K562 (cell line): ENCODE measurements at regions not wholly inside any gene's neighbourhood (a gene's known extent, or its start where the extent isn't known, plus 50 kb on each side); places are given as distances from the start of the nearest gene placed in this dataset.

Experiments
- ATAC-seq: fragments of 200-7000 bp; cut with Tn5 transposase; 3 replicates; pipeline ENCODE4 v1.9.1; 2020; ENCODE audit warnings: moderate library complexity
- BruUV-seq: library from RNA; stranded (reverse); fragments of 400-500 nt; replicated peaks from 2 replicates; lab custom pipeline; 2021; lab: Mats Ljungman, UMichigan
- CTCF ChIA-PET: fragments of 300-600 bp; formaldehyde crosslinking; extraction: SDS; loops from one replicate; lab custom pipeline; 2021; ENCODE audit warnings: low intra/inter-chr PET ratio; lab: Yijun Ruan, JAX
- POLR2A ChIA-PET: fragments of 300-600, 350-650 bp; sonication (Branson Sonifier 250); formaldehyde crosslinking; extraction: SDS; loops from one replicate; lab custom pipeline; 2021; ENCODE audit warnings: antibody characterized with exemption, inconsistent platforms; lab: Yijun Ruan, JAX
- DNase-seq, 4 experiments: peaks; one replicate each; pipeline versions ENCODE4 v3.0.0 to v3.0.0-alpha.2; 2011 to 2018; ENCODE audit warnings: low spot score in 3 of 4, mixed read lengths in 3 of 4; ENCODE audit errors: extremely low read depth in 1 of 4
- FAIRE-seq: peaks from 2 replicates; lab custom pipeline; 2011; peaks lifted over from hg19 to GRCh38; lab: Jason Lieb, UNC
- H2AFZ ChIP-seq: 2 replicates; pipeline ENCODE4 v1.6.0; 2011; ENCODE audit warnings: low read depth, low read length, control low read depth, inconsistent platforms
- H3K27ac ChIP-seq: fragments of 200-600 bp; 3 replicates; pipeline ENCODE4 v1.8.0; 2011; ENCODE audit warnings: low read depth, mild to moderate bottlenecking, control low read depth, inconsistent platforms, low read length, moderate library complexity, mixed read lengths; ENCODE audit errors: extremely low read depth
- H3K27me3 ChIP-seq, 2 experiments: fragments of 300-600 bp in 1 of 2; 2 replicates in 1 of 2; 3 replicates in 1 of 2; pipeline versions ENCODE4 v1.6.0 to v1.8.0; 2011; ENCODE audit warnings: inconsistent platforms in 2 of 2, low read length in 2 of 2, mild to moderate bottlenecking in 1 of 2, mixed read lengths in 1 of 2, moderate library complexity in 1 of 2; ENCODE audit not compliant: control insufficient read depth in 2 of 2, insufficient read depth in 2 of 2
- H3K36me3 ChIP-seq: fragments of 300-600 bp; 3 replicates; pipeline ENCODE4 v1.8.0; 2011; ENCODE audit warnings: mild to moderate bottlenecking, low read length, inconsistent platforms; ENCODE audit not compliant: control insufficient read depth, insufficient read depth
- H3K4me1 ChIP-seq, 2 experiments: fragments of 200-600 bp in 1 of 2; replicated peaks in 1 of 2; 2 replicates in 1 of 2; 3 replicates in 1 of 2; pipeline versions ENCODE4 v1.5.1 to v1.8.0; 2011; ENCODE audit warnings: inconsistent platforms in 2 of 2, low read length in 2 of 2, mild to moderate bottlenecking in 1 of 2, mixed read lengths in 1 of 2, moderate library complexity in 1 of 2; ENCODE audit not compliant: control insufficient read depth in 2 of 2, insufficient read depth in 2 of 2
- H3K4me2 ChIP-seq: 2 replicates; pipeline ENCODE4 v1.6.1; 2011; ENCODE audit warnings: low read length, control low read depth, inconsistent platforms, mixed read lengths; ENCODE audit not compliant: insufficient read depth
- H3K4me3 ChIP-seq: fragments of 200-600 bp; sonication (generic), shearing (Covaris generic); 2 replicates; pipeline ENCODE4 v1.5.1; 2016; ENCODE audit warnings: control low read depth, inconsistent platforms
- H3K79me2 ChIP-seq: fragments of 200-600 bp; 3 replicates; pipeline ENCODE4 v1.8.0; 2011; ENCODE audit warnings: low read length, inconsistent platforms; ENCODE audit not compliant: control insufficient read depth, insufficient read depth
- H3K9ac ChIP-seq, 2 experiments: 2 replicates each; pipeline versions ENCODE4 v1.6.0 to v1.6.1; 2011; ENCODE audit warnings: low read depth in 2 of 2, low read length in 2 of 2, control low read depth in 1 of 2, inconsistent platforms in 1 of 2, mild to moderate bottlenecking in 1 of 2, mixed read lengths in 1 of 2; ENCODE audit not compliant: insufficient read depth in 1 of 2
- H3K9me1 ChIP-seq: one replicate; pipeline ENCODE4 v1.6.0; 2011; ENCODE audit warnings: inconsistent platforms, mild to moderate bottlenecking, low read length, moderate library complexity; ENCODE audit not compliant: control insufficient read depth, insufficient read depth
- H3K9me3 ChIP-seq: replicated peaks from 2 replicates; pipeline ENCODE4 v1.5.1; 2011; ENCODE audit warnings: low read depth, low read length, inconsistent platforms; ENCODE audit not compliant: control insufficient read depth, insufficient read depth
- H4K20me1 ChIP-seq: replicated peaks from 2 replicates; pipeline ENCODE4 v1.6.1; 2011; ENCODE audit warnings: low read length, inconsistent platforms, mixed read lengths; ENCODE audit not compliant: control insufficient read depth, insufficient read depth
- FOXP1 ChIP-seq: sonication (generic); formaldehyde crosslinking; IDR thresholded peaks from 2 replicates; pipeline ENCODE4 v1.8.0; 2022; ENCODE audit warnings: mild to moderate bottlenecking, missing genetic modification reagents
- RBM34 ChIP-seq: fragments of 200-400 bp; formaldehyde crosslinking; IDR thresholded peaks from 2 replicates; pipeline ENCODE4 v1.6.1; 2018; ENCODE audit warnings: low read length, borderline replicate concordance; ENCODE audit not compliant: insufficient read depth
- YBX1 ChIP-seq: fragments of 450-650 bp; IDR thresholded peaks from 2 replicates; pipeline ENCODE4 v1.7.1; 2016; ENCODE audit warnings: mild to moderate bottlenecking
- ZNF398 ChIP-seq: fragments of 250-450 bp; sonication (Bioruptor Pico); IDR thresholded peaks from 2 replicates; pipeline ENCODE4 v1.8.0; 2021; ENCODE audit warnings: moderate library complexity, mild to moderate bottlenecking, inconsistent platforms
- in situ Hi-C: fragments of 300-500 bp; cut with MboI; formaldehyde crosslinking; loops from 4 replicates; pipeline ENCODE4 v1.15.0; 2018; ENCODE audit warnings: inconsistent platforms, mixed read lengths
- intact Hi-C: fragments of 100-400 bp; cut with micrococcal nuclease; formaldehyde crosslinking; loops from 2 replicates; pipeline ENCODE4 v1.14.2; 2022
- TF ChIP-seq, protein P1 (sequence below): fragments of 450-650 bp; IDR thresholded peaks from 2 replicates; pipeline ENCODE4 v1.6.1; 2016; ENCODE audit warnings: mild to moderate bottlenecking, moderate library complexity

GRCh38 chr12:87678453-87678852 is 350.7 kb downstream of the C12orf50 start:
- BruUV-seq, result no TSS peak
- in situ Hi-C loops, result no loop called here
- Histone ChIP-seq H3K4me2 (no peak overlapping the region), H2AFZ (no peak overlapping the region), H3K79me2 (no peaks in the 10 kb centered on the region), H3K36me3 (no peaks in the 10 kb centered on the region), H4K20me1 (no peaks in the 10 kb centered on the region), H3K4me3 (no peak overlapping the region), H3K27ac (no peak overlapping the region), H3K9ac (no peak overlapping the region), H3K27me3 (no peaks in the 10 kb centered on the region), H3K9me3 (no peaks in the 10 kb centered on the region), H3K4me1 (no peaks in the 10 kb centered on the region), H3K9me1 (no peaks in the 10 kb centered on the region)
- DNase-seq (no peak), FAIRE-seq (no peak), ATAC-seq (no peak)
- intact Hi-C loops, result no loop called here
- POLR2A ChIA-PET, result no interaction called here
- CTCF ChIA-PET, result no interaction called here
- TF ChIP-seq RBM34, result no peak
- TF ChIP-seq, protein P1, sequence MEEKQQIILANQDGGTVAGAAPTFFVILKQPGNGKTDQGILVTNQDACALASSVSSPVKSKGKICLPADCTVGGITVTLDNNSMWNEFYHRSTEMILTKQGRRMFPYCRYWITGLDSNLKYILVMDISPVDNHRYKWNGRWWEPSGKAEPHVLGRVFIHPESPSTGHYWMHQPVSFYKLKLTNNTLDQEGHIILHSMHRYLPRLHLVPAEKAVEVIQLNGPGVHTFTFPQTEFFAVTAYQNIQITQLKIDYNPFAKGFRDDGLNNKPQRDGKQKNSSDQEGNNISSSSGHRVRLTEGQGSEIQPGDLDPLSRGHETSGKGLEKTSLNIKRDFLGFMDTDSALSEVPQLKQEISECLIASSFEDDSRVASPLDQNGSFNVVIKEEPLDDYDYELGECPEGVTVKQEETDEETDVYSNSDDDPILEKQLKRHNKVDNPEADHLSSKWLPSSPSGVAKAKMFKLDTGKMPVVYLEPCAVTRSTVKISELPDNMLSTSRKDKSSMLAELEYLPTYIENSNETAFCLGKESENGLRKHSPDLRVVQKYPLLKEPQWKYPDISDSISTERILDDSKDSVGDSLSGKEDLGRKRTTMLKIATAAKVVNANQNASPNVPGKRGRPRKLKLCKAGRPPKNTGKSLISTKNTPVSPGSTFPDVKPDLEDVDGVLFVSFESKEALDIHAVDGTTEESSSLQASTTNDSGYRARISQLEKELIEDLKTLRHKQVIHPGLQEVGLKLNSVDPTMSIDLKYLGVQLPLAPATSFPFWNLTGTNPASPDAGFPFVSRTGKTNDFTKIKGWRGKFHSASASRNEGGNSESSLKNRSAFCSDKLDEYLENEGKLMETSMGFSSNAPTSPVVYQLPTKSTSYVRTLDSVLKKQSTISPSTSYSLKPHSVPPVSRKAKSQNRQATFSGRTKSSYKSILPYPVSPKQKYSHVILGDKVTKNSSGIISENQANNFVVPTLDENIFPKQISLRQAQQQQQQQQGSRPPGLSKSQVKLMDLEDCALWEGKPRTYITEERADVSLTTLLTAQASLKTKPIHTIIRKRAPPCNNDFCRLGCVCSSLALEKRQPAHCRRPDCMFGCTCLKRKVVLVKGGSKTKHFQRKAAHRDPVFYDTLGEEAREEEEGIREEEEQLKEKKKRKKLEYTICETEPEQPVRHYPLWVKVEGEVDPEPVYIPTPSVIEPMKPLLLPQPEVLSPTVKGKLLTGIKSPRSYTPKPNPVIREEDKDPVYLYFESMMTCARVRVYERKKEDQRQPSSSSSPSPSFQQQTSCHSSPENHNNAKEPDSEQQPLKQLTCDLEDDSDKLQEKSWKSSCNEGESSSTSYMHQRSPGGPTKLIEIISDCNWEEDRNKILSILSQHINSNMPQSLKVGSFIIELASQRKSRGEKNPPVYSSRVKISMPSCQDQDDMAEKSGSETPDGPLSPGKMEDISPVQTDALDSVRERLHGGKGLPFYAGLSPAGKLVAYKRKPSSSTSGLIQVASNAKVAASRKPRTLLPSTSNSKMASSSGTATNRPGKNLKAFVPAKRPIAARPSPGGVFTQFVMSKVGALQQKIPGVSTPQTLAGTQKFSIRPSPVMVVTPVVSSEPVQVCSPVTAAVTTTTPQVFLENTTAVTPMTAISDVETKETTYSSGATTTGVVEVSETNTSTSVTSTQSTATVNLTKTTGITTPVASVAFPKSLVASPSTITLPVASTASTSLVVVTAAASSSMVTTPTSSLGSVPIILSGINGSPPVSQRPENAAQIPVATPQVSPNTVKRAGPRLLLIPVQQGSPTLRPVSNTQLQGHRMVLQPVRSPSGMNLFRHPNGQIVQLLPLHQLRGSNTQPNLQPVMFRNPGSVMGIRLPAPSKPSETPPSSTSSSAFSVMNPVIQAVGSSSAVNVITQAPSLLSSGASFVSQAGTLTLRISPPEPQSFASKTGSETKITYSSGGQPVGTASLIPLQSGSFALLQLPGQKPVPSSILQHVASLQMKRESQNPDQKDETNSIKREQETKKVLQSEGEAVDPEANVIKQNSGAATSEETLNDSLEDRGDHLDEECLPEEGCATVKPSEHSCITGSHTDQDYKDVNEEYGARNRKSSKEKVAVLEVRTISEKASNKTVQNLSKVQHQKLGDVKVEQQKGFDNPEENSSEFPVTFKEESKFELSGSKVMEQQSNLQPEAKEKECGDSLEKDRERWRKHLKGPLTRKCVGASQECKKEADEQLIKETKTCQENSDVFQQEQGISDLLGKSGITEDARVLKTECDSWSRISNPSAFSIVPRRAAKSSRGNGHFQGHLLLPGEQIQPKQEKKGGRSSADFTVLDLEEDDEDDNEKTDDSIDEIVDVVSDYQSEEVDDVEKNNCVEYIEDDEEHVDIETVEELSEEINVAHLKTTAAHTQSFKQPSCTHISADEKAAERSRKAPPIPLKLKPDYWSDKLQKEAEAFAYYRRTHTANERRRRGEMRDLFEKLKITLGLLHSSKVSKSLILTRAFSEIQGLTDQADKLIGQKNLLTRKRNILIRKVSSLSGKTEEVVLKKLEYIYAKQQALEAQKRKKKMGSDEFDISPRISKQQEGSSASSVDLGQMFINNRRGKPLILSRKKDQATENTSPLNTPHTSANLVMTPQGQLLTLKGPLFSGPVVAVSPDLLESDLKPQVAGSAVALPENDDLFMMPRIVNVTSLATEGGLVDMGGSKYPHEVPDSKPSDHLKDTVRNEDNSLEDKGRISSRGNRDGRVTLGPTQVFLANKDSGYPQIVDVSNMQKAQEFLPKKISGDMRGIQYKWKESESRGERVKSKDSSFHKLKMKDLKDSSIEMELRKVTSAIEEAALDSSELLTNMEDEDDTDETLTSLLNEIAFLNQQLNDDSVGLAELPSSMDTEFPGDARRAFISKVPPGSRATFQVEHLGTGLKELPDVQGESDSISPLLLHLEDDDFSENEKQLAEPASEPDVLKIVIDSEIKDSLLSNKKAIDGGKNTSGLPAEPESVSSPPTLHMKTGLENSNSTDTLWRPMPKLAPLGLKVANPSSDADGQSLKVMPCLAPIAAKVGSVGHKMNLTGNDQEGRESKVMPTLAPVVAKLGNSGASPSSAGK, result no peak
- TF ChIP-seq FOXP1 (CRISPR knock-in tag), result no peak
- no peak for TF ChIP-seq YBX1
- no peak for TF ChIP-seq ZNF398 (CRISPR knock-in tag)
